HUES48 (cell line): ENCODE measurements at regions not wholly inside any gene's neighbourhood (a gene's known extent, or its start where the extent isn't known, plus 50 kb on each side); places are given as distances from the start of the nearest gene placed in this dataset.
A peak's percentile ranks its signal among the peaks of the same experiment; 100 is the strongest.

ENCODE experiments used
- H3K27ac ChIP-seq: one replicate; pipeline ENCODE4 v1.7.0; 2013; ENCODE audit warnings: low read depth, low read length, inconsistent platforms
- H3K27me3 ChIP-seq: 2 replicates; pipeline ENCODE4 v1.6.1; 2013; ENCODE audit warnings: mild to moderate bottlenecking, low read length; ENCODE audit not compliant: control insufficient read depth, insufficient read depth
- H3K36me3 ChIP-seq: 2 replicates; pipeline ENCODE4 v1.6.1; 2013; ENCODE audit warnings: low read length; ENCODE audit not compliant: control insufficient read depth, insufficient read depth
- H3K4me1 ChIP-seq: 2 replicates; pipeline ENCODE4 v1.6.1; 2013; ENCODE audit warnings: mild to moderate bottlenecking, low read length; ENCODE audit not compliant: control insufficient read depth, insufficient read depth
- H3K4me3 ChIP-seq: 2 replicates; pipeline ENCODE4 v1.5.1; 2013; ENCODE audit warnings: mild to moderate bottlenecking, low read depth, low read length
- H3K9ac ChIP-seq: 2 replicates; pipeline ENCODE4 v1.6.1; 2013; ENCODE audit warnings: mild to moderate bottlenecking, low read depth, low read length, moderate library complexity
- H3K9me3 ChIP-seq: 2 replicates; pipeline ENCODE4 v1.6.1; 2013; ENCODE audit warnings: low read length; ENCODE audit not compliant: control insufficient read depth, insufficient read depth

GRCh38 chr10:89857431-89858042 is 156.1 kb downstream of the KIF20B start:
- Histone ChIP-seq H3K4me3 (no peak overlapping the region), H3K27me3 (no peaks in the 10 kb centered on the region), H3K36me3 (no peaks in the 10 kb centered on the region), H3K9me3 (no peaks in the 10 kb centered on the region), H3K9ac (no peak overlapping the region), H3K4me1 (peaks cover 9% of the 10 kb centered on the region), H3K27ac (no peak overlapping the region)

- no peaks in the 10 kb centered on the region for H3K9me3 ChIP-seq
- H3K4me3 ChIP-seq, result no peak overlapping the region
- H3K36me3 ChIP-seq, result no peaks in the 10 kb centered on the region
- no peak overlapping the region for H3K27ac ChIP-seq
- peaks cover 9% of the 10 kb centered on the region for H3K4me1 ChIP-seq
- no peak overlapping the region for H3K9ac ChIP-seq
- no peaks in the 10 kb centered on the region for H3K27me3 ChIP-seq
Observed at GRCh38 chr10:89861199-89861573, 159.8 kb downstream of the KIF20B start.

GRCh38 chr10:89861584-89862301 is 160.4 kb downstream of the KIF20B start:
- H3K4me1 ChIP-seq, result peaks cover 9% of the 10 kb centered on the region
- H3K27ac ChIP-seq, result peak overlapping the region; percentile 29
- no peak overlapping the region for H3K9ac ChIP-seq
- no peak overlapping the region for H3K4me3 ChIP-seq
- no peaks in the 10 kb centered on the region for H3K9me3 ChIP-seq
- H3K27me3 ChIP-seq, result no peaks in the 10 kb centered on the region
- no peaks in the 10 kb centered on the region for H3K36me3 ChIP-seq

- no peak overlapping the region for H3K27ac ChIP-seq
- H3K4me3 ChIP-seq, result no peak overlapping the region
- H3K27me3 ChIP-seq, result no peaks in the 10 kb centered on the region
- H3K36me3 ChIP-seq, result no peaks in the 10 kb centered on the region
- H3K9me3 ChIP-seq, result no peaks in the 10 kb centered on the region
- no peak overlapping the region for H3K9ac ChIP-seq
- no peaks in the 10 kb centered on the region for H3K4me1 ChIP-seq
Observed at GRCh38 chr10:89867964-89868363, 166.6 kb downstream of the KIF20B start.

- no peaks in the 10 kb centered on the region for H3K4me1 ChIP-seq
- H3K9ac ChIP-seq, result no peak overlapping the region
- no peaks in the 10 kb centered on the region for H3K36me3 ChIP-seq
- no peaks in the 10 kb centered on the region for H3K27me3 ChIP-seq
- H3K27ac ChIP-seq, result no peak overlapping the region
- no peaks in the 10 kb centered on the region for H3K9me3 ChIP-seq
- H3K4me3 ChIP-seq, result no peak overlapping the region
Observed at GRCh38 chr10:89869180-89869579, 167.8 kb downstream of the KIF20B start.

GRCh38 chr10:89869592-89870156 is 168.3 kb downstream of the KIF20B start:
- Histone ChIP-seq H3K36me3 (no peaks in the 10 kb centered on the region), H3K27me3 (no peaks in the 10 kb centered on the region)

GRCh38 chr10:89870936-89871335 is 169.5 kb downstream of the KIF20B start:
- Histone ChIP-seq H3K36me3 (no peaks in the 10 kb centered on the region), H3K4me1 (no peaks in the 10 kb centered on the region), H3K9ac (no peak overlapping the region), H3K9me3 (no peaks in the 10 kb centered on the region), H3K27ac (no peak overlapping the region), H3K27me3 (no peaks in the 10 kb centered on the region), H3K4me3 (no peak overlapping the region)

More at GRCh38 chr10:89869592-89870156, 168.3 kb downstream of the KIF20B start:
- Histone ChIP-seq H3K9ac (no peak overlapping the region), H3K4me1 (no peaks in the 10 kb centered on the region), H3K9me3 (no peaks in the 10 kb centered on the region), H3K4me3 (no peak overlapping the region), H3K27ac (no peak overlapping the region)

GRCh38 chr10:89873055-89873454 is 171.7 kb downstream of the KIF20B start:
- H3K36me3 ChIP-seq, result no peaks in the 10 kb centered on the region
- no peak overlapping the region for H3K4me3 ChIP-seq
- no peak overlapping the region for H3K27ac ChIP-seq
- H3K9ac ChIP-seq, result no peak overlapping the region
- no peaks in the 10 kb centered on the region for H3K9me3 ChIP-seq
- no peaks in the 10 kb centered on the region for H3K27me3 ChIP-seq
- H3K4me1 ChIP-seq, result no peaks in the 10 kb centered on the region

GRCh38 chr10:89875557-89875956 is 174.2 kb downstream of the KIF20B start:
- Histone ChIP-seq H3K4me3 (no peak overlapping the region), H3K27ac (no peak overlapping the region), H3K27me3 (no peaks in the 10 kb centered on the region), H3K36me3 (no peaks in the 10 kb centered on the region), H3K4me1 (no peaks in the 10 kb centered on the region), H3K9me3 (no peaks in the 10 kb centered on the region), H3K9ac (no peak overlapping the region)

GRCh38 chr10:89879121-89879520 is 177.7 kb downstream of the KIF20B start:
- H3K36me3 ChIP-seq, result no peaks in the 10 kb centered on the region
- no peak overlapping the region for H3K4me3 ChIP-seq
- H3K27ac ChIP-seq, result no peak overlapping the region
- H3K27me3 ChIP-seq, result no peaks in the 10 kb centered on the region
- no peaks in the 10 kb centered on the region; the same call in 1 of the 2 replicates for H3K9me3 ChIP-seq
- H3K9ac ChIP-seq, result no peak overlapping the region
- no peaks in the 10 kb centered on the region for H3K4me1 ChIP-seq

GRCh38 chr10:89887406-89887805 is 186.0 kb downstream of the KIF20B start:
- Histone ChIP-seq H3K4me1 (peaks cover 15% of the 10 kb centered on the region), H3K9me3 (no peaks in the 10 kb centered on the region; the same call in 1 of the 2 replicates), H3K36me3 (no peaks in the 10 kb centered on the region), H3K27ac (no peak overlapping the region), H3K4me3 (no peak overlapping the region), H3K9ac (no peak overlapping the region), H3K27me3 (no peaks in the 10 kb centered on the region)
